ENCODE measurements at regions not wholly inside any gene's neighbourhood (a gene's known extent, or its start where the extent isn't known, plus 50 kb on each side); places are given as distances from the start of the nearest gene placed in this dataset.

DNA sequence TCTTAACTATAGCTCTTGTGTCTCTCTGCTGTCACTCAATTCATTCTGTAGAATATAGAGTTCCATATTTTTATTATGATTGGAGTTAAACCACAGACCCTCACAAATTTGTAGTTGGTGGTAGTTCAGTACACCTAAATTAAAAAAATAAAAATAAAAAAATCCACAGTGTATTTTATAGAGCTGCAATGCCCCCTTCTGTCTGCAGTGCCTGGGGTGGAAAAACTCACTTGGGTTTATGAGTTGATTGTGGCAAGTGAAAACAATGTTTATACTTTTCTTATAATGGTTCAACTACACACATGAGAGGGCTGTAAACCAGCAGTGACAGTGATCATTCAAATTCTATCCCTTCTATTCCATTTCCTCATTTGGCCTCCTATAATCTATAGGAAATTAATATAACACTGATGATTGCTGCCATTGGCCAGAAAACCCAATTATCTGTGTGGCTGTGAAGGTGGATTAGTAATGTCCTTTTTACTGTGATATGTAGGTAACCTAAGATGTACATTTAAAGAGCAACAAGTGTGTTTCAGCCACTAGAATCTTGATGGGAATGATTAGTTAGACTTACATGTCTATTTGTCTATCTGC is 166.9 kb upstream of the LRIG3 start:
- no peak overlapping the region for H4K91ac ChIP-seq (ENCODE audit: insufficient read depth, low read depth, low read length)
- H3K4me3 ChIP-seq (ENCODE audit: insufficient read depth, low read depth, low read length) = no peak overlapping the region
- no peak overlapping the region for H3K18ac ChIP-seq (ENCODE audit: low read depth, low read length)
- H2AFZ ChIP-seq (replicated peaks; ENCODE audit: low read length, poor library complexity) = no peak overlapping the region
- H3K36me3 ChIP-seq (ENCODE audit: control insufficient read depth, insufficient read depth, low read length) = no peaks in the 10 kb centered on the region
- 0 out of 2 replicates have a peak overlapping the region, but pooled peaks have one; percentile 23 for H2BK120ac ChIP-seq (ENCODE audit: low read depth, low read length)
- H3K4me2 ChIP-seq (ENCODE audit: low read depth, low read length) = no peak overlapping the region
- H2AK9ac ChIP-seq (replicated peaks; ENCODE audit: low read depth, low read length, poor library complexity) = no peak overlapping the region
- CTCF ChIA-PET = interaction anchor here (0.8 to 3.5 kb wide), 2 partner anchors 209 to 546 kb away, joined by 3 to 30 read pairs; no protein-coding TSS in a partner anchor
- H3K27ac ChIP-seq (ENCODE audit: insufficient read depth, low read length) = no peak overlapping the region
- no peaks in the 10 kb centered on the region for H3K27me3 ChIP-seq (ENCODE audit: control insufficient read depth, insufficient read depth, low read length)
- H2AK5ac ChIP-seq (ENCODE audit: low read depth, low read length) = no peak overlapping the region
- H3K56ac ChIP-seq (ENCODE audit: extremely low read depth, insufficient read depth, low read length) = no peak overlapping the region
- no peaks in the 10 kb centered on the region for H3K9me3 ChIP-seq (ENCODE audit: control insufficient read depth, insufficient read depth, low read length)
- no peak overlapping the region for H3K14ac ChIP-seq (replicated peaks; ENCODE audit: low read depth, low read length)
- intact Hi-C loops (cut with micrococcal nuclease) = loop anchor here (1.0 to 10.0 kb wide), 6 partner anchors 168 to 1104 kb away; no protein-coding TSS in a partner anchor
- dilution Hi-C loops (cut with HindIII; ENCODE audit: low sequenced_read_pairs, unreplicated experiment) = no loop called here
- no peak overlapping the region for H3K4ac ChIP-seq (ENCODE audit: low read depth, low read length)
- no peaks in the 10 kb centered on the region for H3K79me1 ChIP-seq (ENCODE audit: low read depth in 1 of 2, low read length in 2 of 2)
- no peak overlapping the region for H2BK15ac ChIP-seq (ENCODE audit: low read depth, low read length)
- peak; percentile 39 for DNase-seq
- H3K23ac ChIP-seq (ENCODE audit: low read depth, low read length) = no peak overlapping the region
- H4K20me1 ChIP-seq (ENCODE audit: insufficient read depth, low read length) = no peaks in the 10 kb centered on the region
- H3K9ac ChIP-seq (ENCODE audit: low read depth, low read length) = no peak overlapping the region
- no peak overlapping the region for H2BK5ac ChIP-seq (ENCODE audit: low read depth, low read length, poor library complexity, severe bottlenecking)
- no peaks in the 10 kb centered on the region; the same call in 1 of the 2 replicates for H3K9me1 ChIP-seq (ENCODE audit: insufficient read depth, low read length)
- H3K4me1 ChIP-seq (ENCODE audit: control insufficient read depth, insufficient read depth, low read length) = peaks cover 13% of the 10 kb centered on the region
- no TSS peak for BruUV-seq (replicated peaks)
- in situ Hi-C loops (cut with MboI; ENCODE audit: low sequenced_read_pairs) = loop anchor here (10.0 kb wide), 2 partner anchors 172 to 742 kb away; no protein-coding TSS in a partner anchor
- no peak overlapping the region for H4K8ac ChIP-seq (ENCODE audit: low read depth in 2 of 2, low read length in 2 of 2)
- POLR2A ChIA-PET (ENCODE audit: unreplicated experiment) = no interaction called here
- TF ChIP-seq RCOR1 (IDR thresholded peaks at IDR 0.05; ENCODE audit: insufficient replicate concordance, low read length) = no peak
- no peak for TF ChIP-seq CEBPB (IDR thresholded peaks at IDR 0.05; ENCODE audit: low read depth, low read length)
- TF ChIP-seq, protein P1, sequence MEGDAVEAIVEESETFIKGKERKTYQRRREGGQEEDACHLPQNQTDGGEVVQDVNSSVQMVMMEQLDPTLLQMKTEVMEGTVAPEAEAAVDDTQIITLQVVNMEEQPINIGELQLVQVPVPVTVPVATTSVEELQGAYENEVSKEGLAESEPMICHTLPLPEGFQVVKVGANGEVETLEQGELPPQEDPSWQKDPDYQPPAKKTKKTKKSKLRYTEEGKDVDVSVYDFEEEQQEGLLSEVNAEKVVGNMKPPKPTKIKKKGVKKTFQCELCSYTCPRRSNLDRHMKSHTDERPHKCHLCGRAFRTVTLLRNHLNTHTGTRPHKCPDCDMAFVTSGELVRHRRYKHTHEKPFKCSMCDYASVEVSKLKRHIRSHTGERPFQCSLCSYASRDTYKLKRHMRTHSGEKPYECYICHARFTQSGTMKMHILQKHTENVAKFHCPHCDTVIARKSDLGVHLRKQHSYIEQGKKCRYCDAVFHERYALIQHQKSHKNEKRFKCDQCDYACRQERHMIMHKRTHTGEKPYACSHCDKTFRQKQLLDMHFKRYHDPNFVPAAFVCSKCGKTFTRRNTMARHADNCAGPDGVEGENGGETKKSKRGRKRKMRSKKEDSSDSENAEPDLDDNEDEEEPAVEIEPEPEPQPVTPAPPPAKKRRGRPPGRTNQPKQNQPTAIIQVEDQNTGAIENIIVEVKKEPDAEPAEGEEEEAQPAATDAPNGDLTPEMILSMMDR (conservative IDR thresholded peaks at IDR 0.05; ENCODE audit: low read depth, low read length) = peak; percentile 81
- TF ChIP-seq MAFK (IDR thresholded peaks at IDR 0.05; ENCODE audit: low read depth, low read length) = no peak
- no peak for TF ChIP-seq MAZ (IDR thresholded peaks at IDR 0.05; ENCODE audit: borderline replicate concordance, low read depth, low read length)
- peak; percentile 74 for TF ChIP-seq RAD21 (IDR thresholded peaks at IDR 0.05; ENCODE audit: low read length)
- TF ChIP-seq MXI1 (IDR thresholded peaks at IDR 0.05; ENCODE audit: borderline replicate concordance, low read depth, low read length) = no peak
- TF ChIP-seq SMC3 (IDR thresholded peaks at IDR 0.05; ENCODE audit: low read depth, low read length) = peak; percentile 83
- H4K5ac ChIP-seq (ENCODE audit: low read depth, low read length) = no peak overlapping the region
- peak; percentile 69 for ATAC-seq (ENCODE audit: low read depth)
- H2BK20ac ChIP-seq (ENCODE audit: low read depth, low read length) = no peak overlapping the region

Measured in IMR-90 (cell line).